GM12878 (cell line): ENCODE measurements at regions not wholly inside any gene's neighbourhood (a gene's known extent, or its start where the extent isn't known, plus 50 kb on each side); places are given as distances from the start of the nearest gene placed in this dataset.

ENCODE experiments used
- ATAC-seq: fragments of 200-7000 bp; cut with Tn5 transposase; 3 replicates; pipeline ENCODE4 v1.9.1; 2020; ENCODE audit warnings: mild to moderate bottlenecking, moderate library complexity
- BruUV-seq: library from RNA; stranded (reverse); fragments of 400-500 nt; replicated peaks from 2 replicates; lab custom pipeline; 2021; lab: Mats Ljungman, UMichigan
- CTCF ChIA-PET: fragments of 300-600 bp; sonication (Branson Sonifier 250); formaldehyde crosslinking; extraction: SDS; loops from one replicate; lab custom pipeline; 2021; ENCODE audit warnings: inconsistent platforms; lab: Yijun Ruan, JAX
- POLR2A ChIA-PET: fragments of 350-600 bp; formaldehyde crosslinking; extraction: SDS; loops from one replicate; lab custom pipeline; 2021; ENCODE audit warnings: inconsistent platforms; lab: Charles Lee
- RAD21 ChIA-PET: fragments of 300-600 bp; sonication (Branson Sonifier 250); formaldehyde crosslinking; loops from one replicate; lab custom pipeline; 2023; ENCODE audit warnings: antibody characterized with exemption; ENCODE audit not compliant: unreplicated experiment; lab: Charles Lee
- SMC1A ChIA-PET: fragments of 300-600 bp; sonication (Branson Sonifier 250); formaldehyde crosslinking; loops from one replicate; lab custom pipeline; 2023; ENCODE audit not compliant: unreplicated experiment, uncharacterized antibody; lab: Charles Lee
- DNase-seq: peaks from one replicate; pipeline ENCODE4 v3.0.0-alpha.2; 2011; ENCODE audit warnings: low read depth, low spot score
- FAIRE-seq: peaks from 3 replicates; lab custom pipeline; 2011; peaks lifted over from hg19 to GRCh38; lab: Jason Lieb, UNC
- H2AFZ ChIP-seq: 2 replicates; pipeline ENCODE4 v1.6.0; 2011; ENCODE audit warnings: low read depth, low read length, control low read depth; ENCODE audit not compliant: control insufficient read depth
- H3K27ac ChIP-seq: 2 replicates; pipeline ENCODE4 v1.5.1; 2011; ENCODE audit warnings: control low read depth; ENCODE audit not compliant: control insufficient read depth, insufficient read depth
- H3K27me3 ChIP-seq, 2 experiments: replicated peaks in 1 of 2; 2 replicates each; pipeline versions ENCODE4 v1.6.0 to v1.6.1; 2011; ENCODE audit warnings: low read length in 1 of 2; ENCODE audit not compliant: control insufficient read depth in 2 of 2, insufficient read depth in 2 of 2
- H3K36me3 ChIP-seq, 2 experiments: 2 replicates each; pipeline ENCODE4 v1.5.1; 2011; ENCODE audit warnings: low read length in 1 of 2; ENCODE audit not compliant: control insufficient read depth in 2 of 2, insufficient read depth in 2 of 2
- H3K4me1 ChIP-seq: 2 replicates; pipeline ENCODE4 v1.6.1; 2011; ENCODE audit warnings: mild to moderate bottlenecking, low read length, moderate library complexity, mixed read lengths; ENCODE audit not compliant: control insufficient read depth, insufficient read depth
- H3K4me2 ChIP-seq: 2 replicates; pipeline ENCODE4 v1.6.0; 2011; ENCODE audit warnings: control low read depth; ENCODE audit not compliant: control insufficient read depth, insufficient read depth
- H3K4me3 ChIP-seq: fragments of 200-600 bp; sonication (generic); 2 replicates; pipeline ENCODE4 v1.5.1; 2016
- H3K79me2 ChIP-seq: 2 replicates; pipeline ENCODE4 v1.6.0; 2011; ENCODE audit warnings: low read length; ENCODE audit not compliant: control insufficient read depth, insufficient read depth
- H3K9ac ChIP-seq: 2 replicates; pipeline ENCODE4 v1.8.0; 2011; ENCODE audit warnings: low read length, control low read depth, mixed read lengths; ENCODE audit not compliant: control insufficient read depth, insufficient read depth
- H3K9me3 ChIP-seq: replicated peaks from 3 replicates; pipeline ENCODE4 v1.5.1; 2011; ENCODE audit warnings: mild to moderate bottlenecking, low read length; ENCODE audit not compliant: control insufficient read depth, insufficient read depth
- H4K20me1 ChIP-seq: 2 replicates; pipeline ENCODE4 v1.6.0; 2011; ENCODE audit not compliant: control insufficient read depth, insufficient read depth
- HDAC6 ChIP-seq: fragments of 200-600 bp; sonication (generic); IDR thresholded peaks from one replicate; pipeline ENCODE4 v1.8.0; 2017; ENCODE audit warnings: antibody characterized with exemption; ENCODE audit not compliant: unreplicated experiment
- YY1 ChIP-seq: IDR thresholded peaks from 2 replicates; pipeline ENCODE4 v1.6.1; 2011; ENCODE audit warnings: low read depth, mild to moderate bottlenecking, low read length
- WGBS: methylation state at CpG from one replicate; pipeline ENCODE4 v1.1.6; 2016; ENCODE audit warnings: low lambda C conversion rate; ENCODE audit not compliant: insufficient replicate concordance, insufficient coverage; ENCODE audit errors: missing lambda C conversion rate; 5-methylcytosine and 5-hydroxymethylcytosine counted together
- in situ Hi-C: fragments of 300-500 bp; cut with MboI; formaldehyde crosslinking; loops from 9 replicates; pipeline ENCODE4 v1.14.3; 2018; ENCODE audit warnings: mixed read lengths
- intact Hi-C: fragments of 100-400 bp; cut with micrococcal nuclease; formaldehyde crosslinking; loops from one replicate; pipeline ENCODE4 v1.14.2; 2022; ENCODE audit not compliant: unreplicated experiment
- TF ChIP-seq, protein P1 (sequence below): IDR thresholded peaks from 2 replicates; pipeline ENCODE4 v1.6.1; 2011; ENCODE audit warnings: low read depth, low read length, improper control_type of control experiment, borderline replicate concordance
- TF ChIP-seq, protein P2 (sequence below): IDR thresholded peaks from 2 replicates; pipeline ENCODE4 v1.6.1; 2011; ENCODE audit warnings: borderline replicate concordance, low read depth, mild to moderate bottlenecking, moderate library complexity, low read length; ENCODE audit not compliant: insufficient read depth, poor library complexity, severe bottlenecking
- TF ChIP-seq, protein P3 (sequence below): fragments of 450-650 bp; IDR thresholded peaks from 2 replicates; pipeline ENCODE4 v1.6.1; 2017; ENCODE audit warnings: mild to moderate bottlenecking

DNA sequence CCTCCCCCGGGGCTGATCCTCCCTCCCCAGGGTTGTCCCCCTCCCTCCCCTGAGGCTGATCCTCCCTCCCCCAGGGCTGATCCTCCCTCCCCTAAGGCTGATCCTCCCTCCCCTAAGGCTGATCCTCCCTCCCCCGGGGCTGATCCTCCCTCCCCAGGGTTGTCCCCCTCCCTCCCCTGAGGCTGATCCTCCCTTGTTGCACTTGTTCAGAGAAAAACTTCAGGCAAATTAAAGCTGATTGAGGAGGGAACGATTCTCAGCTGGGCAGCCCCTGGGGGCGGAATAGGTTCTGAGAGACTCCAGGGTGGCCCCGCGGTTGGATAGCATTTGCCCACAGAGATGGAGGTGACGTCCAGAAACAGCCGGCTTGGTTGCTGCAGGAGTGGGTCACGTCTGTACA, 110.7 kb upstream of the ADRA2C start:
- FAIRE-seq (no peak), DNase-seq (no peak), ATAC-seq (no peak)
- Histone ChIP-seq H3K27ac (no peak overlapping the region), H3K4me1 (no peaks in the 10 kb centered on the region), H3K27me3 (peaks cover 0 to under 1% of the 10 kb centered on the region in 2 experiments; a peak in 3 of 4 replicates), H3K4me3 (no peak overlapping the region), H3K9me3 (no peaks in the 10 kb centered on the region), H3K9ac (no peak overlapping the region), H2AFZ (no peak overlapping the region), H3K36me3 (no peaks in the 10 kb centered on the region), H3K79me2 (no peaks in the 10 kb centered on the region), H3K4me2 (no peak overlapping the region), H4K20me1 (no peaks in the 10 kb centered on the region)
- ChIA-PET CTCF (no interaction called here), SMC1A (no interaction called here), POLR2A (no interaction called here), RAD21 (no interaction called here)
- no TSS peak for BruUV-seq
- 54% methylated on average over 7 of the region's 9 CpGs for WGBS
- TF ChIP-seq HDAC6: no peak
- TF ChIP-seq, protein P1, sequence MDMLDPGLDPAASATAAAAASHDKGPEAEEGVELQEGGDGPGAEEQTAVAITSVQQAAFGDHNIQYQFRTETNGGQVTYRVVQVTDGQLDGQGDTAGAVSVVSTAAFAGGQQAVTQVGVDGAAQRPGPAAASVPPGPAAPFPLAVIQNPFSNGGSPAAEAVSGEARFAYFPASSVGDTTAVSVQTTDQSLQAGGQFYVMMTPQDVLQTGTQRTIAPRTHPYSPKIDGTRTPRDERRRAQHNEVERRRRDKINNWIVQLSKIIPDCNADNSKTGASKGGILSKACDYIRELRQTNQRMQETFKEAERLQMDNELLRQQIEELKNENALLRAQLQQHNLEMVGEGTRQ: no peak
- TF ChIP-seq, protein P2, sequence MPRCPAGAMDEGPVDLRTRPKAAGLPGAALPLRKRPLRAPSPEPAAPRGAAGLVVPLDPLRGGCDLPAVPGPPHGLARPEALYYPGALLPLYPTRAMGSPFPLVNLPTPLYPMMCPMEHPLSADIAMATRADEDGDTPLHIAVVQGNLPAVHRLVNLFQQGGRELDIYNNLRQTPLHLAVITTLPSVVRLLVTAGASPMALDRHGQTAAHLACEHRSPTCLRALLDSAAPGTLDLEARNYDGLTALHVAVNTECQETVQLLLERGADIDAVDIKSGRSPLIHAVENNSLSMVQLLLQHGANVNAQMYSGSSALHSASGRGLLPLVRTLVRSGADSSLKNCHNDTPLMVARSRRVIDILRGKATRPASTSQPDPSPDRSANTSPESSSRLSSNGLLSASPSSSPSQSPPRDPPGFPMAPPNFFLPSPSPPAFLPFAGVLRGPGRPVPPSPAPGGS: no peak
- TF ChIP-seq YY1: no peak
- TF ChIP-seq, protein P3, sequence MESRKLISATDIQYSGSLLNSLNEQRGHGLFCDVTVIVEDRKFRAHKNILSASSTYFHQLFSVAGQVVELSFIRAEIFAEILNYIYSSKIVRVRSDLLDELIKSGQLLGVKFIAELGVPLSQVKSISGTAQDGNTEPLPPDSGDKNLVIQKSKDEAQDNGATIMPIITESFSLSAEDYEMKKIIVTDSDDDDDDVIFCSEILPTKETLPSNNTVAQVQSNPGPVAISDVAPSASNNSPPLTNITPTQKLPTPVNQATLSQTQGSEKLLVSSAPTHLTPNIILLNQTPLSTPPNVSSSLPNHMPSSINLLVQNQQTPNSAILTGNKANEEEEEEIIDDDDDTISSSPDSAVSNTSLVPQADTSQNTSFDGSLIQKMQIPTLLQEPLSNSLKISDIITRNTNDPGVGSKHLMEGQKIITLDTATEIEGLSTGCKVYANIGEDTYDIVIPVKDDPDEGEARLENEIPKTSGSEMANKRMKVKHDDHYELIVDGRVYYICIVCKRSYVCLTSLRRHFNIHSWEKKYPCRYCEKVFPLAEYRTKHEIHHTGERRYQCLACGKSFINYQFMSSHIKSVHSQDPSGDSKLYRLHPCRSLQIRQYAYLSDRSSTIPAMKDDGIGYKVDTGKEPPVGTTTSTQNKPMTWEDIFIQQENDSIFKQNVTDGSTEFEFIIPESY: no peak
- intact Hi-C loops (no loop called here), in situ Hi-C loops (no loop called here)
